ENCODE measurements at regions not wholly inside any gene's neighbourhood (a gene's known extent, or its start where the extent isn't known, plus 50 kb on each side); places are given as distances from the start of the nearest gene placed in this dataset.
"Not testable (repeated sequence)": the region's sequence is repeated elsewhere in the genome, so short reads cannot be mapped to it uniquely, and the experiment has no call there.

GRCh38 chr6:48624631-48625030, 513.6 kb upstream of the PTCHD4 start:
- no peak for FAIRE-seq
- TF ChIP-seq POLR2A (IDR thresholded peaks at IDR 0.05; ENCODE audit: low read depth, low read length) (no peak), TAF1 (IDR thresholded peaks at IDR 0.05; ENCODE audit: borderline replicate concordance, low read depth, low read length) (no peak), POLR2AphosphoS5 (IDR thresholded peaks at IDR 0.05; ENCODE audit: low read depth, low read length) (no peak)
- DNase-seq (ENCODE audit: insufficient read length), result no peak

GRCh38 chr6:48619771-48620170, 508.8 kb upstream of the PTCHD4 start:
- FAIRE-seq (no peak), DNase-seq (ENCODE audit: insufficient read length) (no peak)
- TF ChIP-seq POLR2AphosphoS5 (IDR thresholded peaks at IDR 0.05; ENCODE audit: low read depth, low read length) (no peak), TAF1 (IDR thresholded peaks at IDR 0.05; ENCODE audit: borderline replicate concordance, low read depth, low read length) (no peak), POLR2A (IDR thresholded peaks at IDR 0.05; ENCODE audit: low read depth, low read length) (no peak)

GRCh38 chr6:48615041-48615440, 504.0 kb upstream of the PTCHD4 start:
- FAIRE-seq, result no peak
- TF ChIP-seq POLR2AphosphoS5 (IDR thresholded peaks at IDR 0.05; ENCODE audit: low read depth, low read length) (no peak), POLR2A (IDR thresholded peaks at IDR 0.05; ENCODE audit: low read depth, low read length) (no peak), TAF1 (IDR thresholded peaks at IDR 0.05; ENCODE audit: borderline replicate concordance, low read depth, low read length) (no peak)
- no peak for DNase-seq (ENCODE audit: insufficient read length)

- TF ChIP-seq POLR2AphosphoS5 (IDR thresholded peaks at IDR 0.05; ENCODE audit: low read depth, low read length) (no peak), TAF1 (IDR thresholded peaks at IDR 0.05; ENCODE audit: borderline replicate concordance, low read depth, low read length) (no peak), POLR2A (IDR thresholded peaks at IDR 0.05; ENCODE audit: low read depth, low read length) (no peak)
- DNase-seq (ENCODE audit: insufficient read length), result no peak
- FAIRE-seq, result no peak
Measured at GRCh38 chr6:48614326-48614725, 503.3 kb upstream of the PTCHD4 start.

GRCh38 chr6:48613231-48613949, 502.4 kb upstream of the PTCHD4 start:
- no peak for TF ChIP-seq POLR2A (IDR thresholded peaks at IDR 0.05; ENCODE audit: low read depth, low read length)
- TF ChIP-seq TAF1 (IDR thresholded peaks at IDR 0.05; ENCODE audit: borderline replicate concordance, low read depth, low read length), result no peak
- no peak for TF ChIP-seq POLR2AphosphoS5 (IDR thresholded peaks at IDR 0.05; ENCODE audit: low read depth, low read length)
- DNase-seq (ENCODE audit: insufficient read length) (no peak), FAIRE-seq (no peak)

GRCh38 chr6:48611332-48611731, 500.3 kb upstream of the PTCHD4 start:
- FAIRE-seq, result no peak
- TF ChIP-seq POLR2A (IDR thresholded peaks at IDR 0.05; ENCODE audit: low read depth, low read length) (no peak), TAF1 (IDR thresholded peaks at IDR 0.05; ENCODE audit: borderline replicate concordance, low read depth, low read length) (no peak), POLR2AphosphoS5 (IDR thresholded peaks at IDR 0.05; ENCODE audit: low read depth, low read length) (no peak)
- DNase-seq (ENCODE audit: insufficient read length), result no peak

GRCh38 chr6:48610846-48611245, 499.8 kb upstream of the PTCHD4 start:
- TF ChIP-seq TAF1 (IDR thresholded peaks at IDR 0.05; ENCODE audit: borderline replicate concordance, low read depth, low read length) (no peak), POLR2AphosphoS5 (IDR thresholded peaks at IDR 0.05; ENCODE audit: low read depth, low read length) (no peak), POLR2A (IDR thresholded peaks at IDR 0.05; ENCODE audit: low read depth, low read length) (no peak)
- no peak for DNase-seq (ENCODE audit: insufficient read length)
- FAIRE-seq, result no peak

- FAIRE-seq (no peak), DNase-seq (ENCODE audit: insufficient read length) (no peak)
- no peak for TF ChIP-seq POLR2AphosphoS5 (IDR thresholded peaks at IDR 0.05; ENCODE audit: low read depth, low read length)
- no peak for TF ChIP-seq POLR2A (IDR thresholded peaks at IDR 0.05; ENCODE audit: low read depth, low read length)
- TF ChIP-seq TAF1 (IDR thresholded peaks at IDR 0.05; ENCODE audit: borderline replicate concordance, low read depth, low read length), result no peak
Measured at GRCh38 chr6:48606618-48607017, 495.6 kb upstream of the PTCHD4 start.

- no peak for TF ChIP-seq POLR2A (IDR thresholded peaks at IDR 0.05; ENCODE audit: low read depth, low read length)
- no peak for TF ChIP-seq POLR2AphosphoS5 (IDR thresholded peaks at IDR 0.05; ENCODE audit: low read depth, low read length)
- no peak for TF ChIP-seq TAF1 (IDR thresholded peaks at IDR 0.05; ENCODE audit: borderline replicate concordance, low read depth, low read length)
- FAIRE-seq (no peak), DNase-seq (ENCODE audit: insufficient read length) (no peak)
Measured at GRCh38 chr6:48597951-48598350, 487.0 kb upstream of the PTCHD4 start.

- DNase-seq (ENCODE audit: insufficient read length), result no peak
- TF ChIP-seq POLR2A (IDR thresholded peaks at IDR 0.05; ENCODE audit: low read depth, low read length) (no peak), TAF1 (IDR thresholded peaks at IDR 0.05; ENCODE audit: borderline replicate concordance, low read depth, low read length) (no peak), POLR2AphosphoS5 (IDR thresholded peaks at IDR 0.05; ENCODE audit: low read depth, low read length) (no peak)
- no peak for FAIRE-seq
Measured at GRCh38 chr6:48596830-48597229, 485.8 kb upstream of the PTCHD4 start.

- not testable (repeated sequence) for FAIRE-seq; DNase-seq (ENCODE audit: insufficient read length)
Measured at GRCh38 chr6:48591158-48591557, 480.2 kb upstream of the PTCHD4 start.

GRCh38 chr6:48584846-48585245, 473.8 kb upstream of the PTCHD4 start:
- FAIRE-seq, result no peak
- no peak for TF ChIP-seq TAF1 (IDR thresholded peaks at IDR 0.05; ENCODE audit: borderline replicate concordance, low read depth, low read length)
- no peak for TF ChIP-seq POLR2A (IDR thresholded peaks at IDR 0.05; ENCODE audit: low read depth, low read length)
- TF ChIP-seq POLR2AphosphoS5 (IDR thresholded peaks at IDR 0.05; ENCODE audit: low read depth, low read length), result no peak
- DNase-seq (ENCODE audit: insufficient read length), result no peak
